ENCODE measurements at regions not wholly inside any gene's neighbourhood (a gene's known extent, or its start where the extent isn't known, plus 50 kb on each side); places are given as distances from the start of the nearest gene placed in this dataset.

- H3K9ac ChIP-seq (ENCODE audit: low read length), result no peak overlapping the region
- H4K20me1 ChIP-seq (ENCODE audit: insufficient read depth), result no peaks in the 10 kb centered on the region
- DNase-seq (ENCODE audit: low read depth, low spot score) (no peak), ATAC-seq (peak; percentile 61)
- H3K9me2 ChIP-seq (ENCODE audit: insufficient read depth), result peaks cover 3% of the 10 kb centered on the region; the same call in 1 of the 2 replicates
- no peaks in the 10 kb centered on the region for H3K36me3 ChIP-seq (ENCODE audit: control insufficient read depth in 1 of 2, insufficient read depth in 2 of 2, low read length in 2 of 2)
- ChIA-PET CTCF (interaction anchor here (1.0 to 1.3 kb wide), 2 partner anchors 8 kb away, joined by 3 to 6 read pairs; no protein-coding TSS in a partner anchor), RAD21 (ENCODE audit: low non-redundant PET in 1 of 2, low total read pairs in 2 of 2, uncharacterized antibody in 2 of 2, unreplicated experiment in 2 of 2) (no interaction called here), POLR2A (no interaction called here)
- no peak overlapping the region for H3K4me3 ChIP-seq (replicated peaks in 1 of 2; ENCODE audit: low read depth in 1 of 2, low read length in 2 of 2)
- no peaks in the 10 kb centered on the region for H3K27me3 ChIP-seq (ENCODE audit: insufficient read depth, low read length)
- H3K79me2 ChIP-seq (ENCODE audit: insufficient read depth, low read length), result no peaks in the 10 kb centered on the region
- H3K4me2 ChIP-seq (ENCODE audit: low read length), result no peak overlapping the region
- H3K9me3 ChIP-seq (ENCODE audit: control insufficient read depth in 1 of 2, insufficient read depth in 1 of 2, low read depth in 1 of 2, low read length in 2 of 2), result no peaks in the 10 kb centered on the region
- BruUV-seq (replicated peaks), result no TSS peak
- peak overlapping the region; percentile 68 for H2AFZ ChIP-seq (ENCODE audit: low read depth, low read length, poor library complexity, severe bottlenecking)
- no peak overlapping the region for H3K27ac ChIP-seq (ENCODE audit: low read depth, low read length)
- TF ChIP-seq CEBPB (IDR thresholded peaks at IDR 0.05; ENCODE audit: low read depth) (no peak), SP1 (IDR thresholded peaks at IDR 0.05; ENCODE audit: low read depth) (no peak), EZH2 (IDR thresholded peaks at IDR 0.05) (no peak), ELF1 (IDR thresholded peaks at IDR 0.05; ENCODE audit: borderline replicate concordance, low read depth) (no peak), TCF7L2 (IDR thresholded peaks at IDR 0.05; ENCODE audit: borderline replicate concordance, extremely low read depth, insufficient read depth, insufficient read length) (no peak), CBX3 (IDR thresholded peaks at IDR 0.05; ENCODE audit: low read depth) (no peak), CTCF (IDR thresholded peaks at IDR 0.05 in 2 of 3, conservative IDR thresholded peaks at IDR 0.05 in 1 of 3; ENCODE audit: borderline replicate concordance in 1 of 3, insufficient read depth in 1 of 3, low read depth in 2 of 3, low read length in 2 of 3) (no peak), ATF3 (IDR thresholded peaks at IDR 0.05) (no peak), JUND (IDR thresholded peaks at IDR 0.05) (no peak), EGR1 (IDR thresholded peaks at IDR 0.05; ENCODE audit: low read depth) (no peak), POLR2A (IDR thresholded peaks at IDR 0.05; ENCODE audit: borderline replicate concordance, extremely low read depth, insufficient read depth, insufficient read length) (no peak), POLR2AphosphoS5 (IDR thresholded peaks at IDR 0.05; ENCODE audit: low read depth, low read length) (no peak), ZNF274 (IDR thresholded peaks at IDR 0.05; ENCODE audit: low read depth, low read length) (no peak), REST (IDR thresholded peaks at IDR 0.05; ENCODE audit: low read depth) (no peak), ZBTB33 (IDR thresholded peaks at IDR 0.05; ENCODE audit: extremely low read depth, insufficient replicate concordance, low read length) (no peak), FOSL1 (IDR thresholded peaks at IDR 0.05; ENCODE audit: low read depth) (no peak)
- H3K4me1 ChIP-seq (ENCODE audit: control insufficient read depth in 1 of 2, insufficient read depth in 2 of 2, low read length in 2 of 2), result peaks cover 0 to 6% of the 10 kb centered on the region in 2 experiments; a peak in 1 of 4 replicates
- intact Hi-C loops (cut with micrococcal nuclease), result no loop called here
Observed at GRCh38 chr7:106744563-106745091, 83.7 kb upstream of the CCDC71L start.
